ENCODE measurements at regions not wholly inside any gene's neighbourhood (a gene's known extent, or its start where the extent isn't known, plus 50 kb on each side); places are given as distances from the start of the nearest gene placed in this dataset.
"Not testable (repeated sequence)": the region's sequence is repeated elsewhere in the genome, so short reads cannot be mapped to it uniquely, and the experiment has no call there.

DNA sequence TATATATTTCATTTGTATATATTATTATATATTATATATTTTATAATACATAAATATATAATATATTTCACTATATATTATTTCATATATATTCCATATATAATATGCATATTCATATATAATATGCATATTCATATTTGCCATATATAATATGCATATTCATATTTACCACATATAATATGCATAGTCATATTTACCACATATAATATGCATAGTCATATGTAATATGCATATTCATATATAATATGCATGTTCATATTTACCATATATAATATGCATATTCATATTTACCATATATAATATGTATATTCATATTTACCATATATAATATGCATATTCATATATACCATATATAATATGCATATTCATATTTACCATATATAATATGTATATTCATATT lies 51.2 kb upstream of the GATA2 start:
- ATAC-seq, result no peak
- H3K9me3 ChIP-seq, result peaks cover 0 to 20% (median 0%) of the 10 kb centered on the region in 3 donors
- no peak overlapping the region for H3K27ac ChIP-seq

DNA sequence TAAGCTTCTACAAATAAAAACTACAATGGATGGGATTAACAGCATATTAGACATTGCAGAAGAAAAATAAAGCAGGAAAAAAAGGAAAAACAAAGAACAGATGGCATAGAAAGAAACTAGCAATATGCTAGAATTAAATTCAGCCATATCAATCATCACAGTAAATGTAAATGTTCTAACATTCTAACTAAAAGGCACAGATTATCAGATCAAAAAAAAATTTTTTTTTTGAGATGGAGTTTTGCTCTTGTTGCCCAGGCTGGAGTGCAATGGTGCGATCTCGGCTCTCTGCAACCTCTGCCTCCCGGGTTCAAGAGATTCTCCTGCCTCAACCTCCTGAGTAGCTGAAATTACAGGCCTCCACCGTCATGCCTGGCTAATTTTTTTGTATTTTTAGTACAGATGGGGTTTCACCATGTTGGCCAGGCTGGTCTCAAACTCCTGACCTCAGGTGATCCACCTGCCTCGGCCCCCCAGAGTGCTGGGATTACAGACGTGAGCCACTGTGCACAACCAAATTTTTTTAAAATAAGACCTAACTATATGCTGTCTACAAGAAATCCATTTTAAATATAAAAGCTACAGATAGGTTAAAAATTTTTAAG lies 50.7 kb upstream of the GATA2 start:
- H3K36me3 ChIP-seq, H3K4me1 ChIP-seq, H3K4me3 ChIP-seq, H3K27ac ChIP-seq, ATAC-seq: not testable (repeated sequence)
- peaks cover 0 to 20% (median 0%) of the 10 kb centered on the region in 3 donors for H3K9me3 ChIP-seq
- WGBS, 2 donors (ENCODE audit: low coverage in 1 of 2), result 80 to 89% methylated on average over 5 to 6 of the region's 6 CpGs
- H3K27me3 ChIP-seq, result peaks cover 32% of the 10 kb centered on the region

More for the DNA sequence above, 51.2 kb upstream of the GATA2 start:
- Histone ChIP-seq H3K4me1 (peaks cover 0 to 6% (median 3%) of the 10 kb centered on the region in 3 donors), H3K36me3 (no peaks in the 10 kb centered on the region), H3K4me3 (no peak overlapping the region), H3K27me3 (peaks cover 37% of the 10 kb centered on the region)
- no peak for TF ChIP-seq EP300 (IDR thresholded peaks at IDR 0.05)
- TF ChIP-seq POLR2AphosphoS5 (IDR thresholded peaks at IDR 0.05), result no peak
- TF ChIP-seq, protein P1, sequence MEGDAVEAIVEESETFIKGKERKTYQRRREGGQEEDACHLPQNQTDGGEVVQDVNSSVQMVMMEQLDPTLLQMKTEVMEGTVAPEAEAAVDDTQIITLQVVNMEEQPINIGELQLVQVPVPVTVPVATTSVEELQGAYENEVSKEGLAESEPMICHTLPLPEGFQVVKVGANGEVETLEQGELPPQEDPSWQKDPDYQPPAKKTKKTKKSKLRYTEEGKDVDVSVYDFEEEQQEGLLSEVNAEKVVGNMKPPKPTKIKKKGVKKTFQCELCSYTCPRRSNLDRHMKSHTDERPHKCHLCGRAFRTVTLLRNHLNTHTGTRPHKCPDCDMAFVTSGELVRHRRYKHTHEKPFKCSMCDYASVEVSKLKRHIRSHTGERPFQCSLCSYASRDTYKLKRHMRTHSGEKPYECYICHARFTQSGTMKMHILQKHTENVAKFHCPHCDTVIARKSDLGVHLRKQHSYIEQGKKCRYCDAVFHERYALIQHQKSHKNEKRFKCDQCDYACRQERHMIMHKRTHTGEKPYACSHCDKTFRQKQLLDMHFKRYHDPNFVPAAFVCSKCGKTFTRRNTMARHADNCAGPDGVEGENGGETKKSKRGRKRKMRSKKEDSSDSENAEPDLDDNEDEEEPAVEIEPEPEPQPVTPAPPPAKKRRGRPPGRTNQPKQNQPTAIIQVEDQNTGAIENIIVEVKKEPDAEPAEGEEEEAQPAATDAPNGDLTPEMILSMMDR (IDR thresholded peaks at IDR 0.05), result no peak
- no peak for TF ChIP-seq POLR2A (IDR thresholded peaks at IDR 0.05)

Measured in gastroesophageal sphincter (tissue), 4 donors.